Right forelimb (tissue), 1 donor: ENCODE measurements at regions not wholly inside any gene's neighbourhood (a gene's known extent, or its start where the extent isn't known, plus 50 kb on each side); places are given as distances from the start of the nearest gene placed in this dataset.

ENCODE experiments used
- DNase-seq: peaks from one replicate; pipeline ENCODE4 v3.0.0-alpha.2; 2018

DNA sequence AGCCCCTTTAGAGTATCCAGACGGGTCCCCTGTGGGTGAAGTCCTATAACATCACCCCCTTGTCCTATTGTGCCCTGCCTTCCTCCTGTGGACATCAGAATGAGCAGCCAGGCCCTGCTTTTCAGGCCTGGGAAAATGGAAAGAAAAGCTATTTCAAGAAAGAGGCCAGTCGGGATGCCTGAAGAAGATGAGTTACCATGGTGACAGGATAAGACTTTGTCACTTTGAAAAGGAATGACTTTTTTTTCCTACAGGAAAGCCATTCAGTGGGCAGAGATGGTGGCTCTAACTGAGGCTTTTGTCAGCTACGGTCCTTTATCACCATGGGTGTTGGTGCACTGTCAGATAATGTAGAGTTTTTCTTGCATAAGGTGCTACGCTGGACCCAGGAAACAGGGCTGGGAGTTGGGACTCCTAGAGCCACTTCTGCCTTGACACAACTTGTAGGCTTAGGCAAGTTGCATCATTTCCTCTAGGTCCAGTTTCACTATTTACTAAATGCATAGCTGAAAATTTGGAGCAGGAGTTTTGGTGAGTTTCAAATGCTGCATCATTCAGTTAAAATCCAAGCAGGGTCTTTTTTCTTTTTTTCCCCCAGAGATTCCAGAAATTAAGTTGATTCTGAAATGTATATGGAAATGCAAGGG is 179.0 kb upstream of the ADRA1D start:
- no peak for DNase-seq

- DNase-seq, result no peak
These were observed 169.1 kb upstream of the ADRA1D start for GRCh38 chr20:4418141-4418540.

DNA sequence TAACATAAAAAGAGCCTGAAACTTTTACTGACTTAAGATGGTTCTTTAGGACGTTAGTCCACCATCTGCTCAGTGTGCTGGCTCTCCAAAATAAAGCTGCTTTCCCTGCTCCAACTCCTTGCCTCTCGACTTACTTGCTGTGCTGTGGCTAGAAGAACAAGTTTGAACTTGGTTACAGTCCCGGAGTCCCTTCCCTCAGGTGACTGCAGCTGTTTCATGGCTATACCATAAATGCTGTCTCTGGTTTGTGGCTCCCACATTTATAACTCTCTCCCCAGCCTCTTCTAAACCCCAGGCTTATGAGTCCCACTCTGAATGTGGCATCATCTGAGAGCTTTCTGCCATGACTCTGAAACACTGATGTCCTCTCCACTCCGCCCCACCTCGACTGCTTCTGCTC is 166.2 kb upstream of the ADRA1D start:
- no peak for DNase-seq

- DNase-seq, result no peak
These were observed 164.4 kb upstream of the ADRA1D start for GRCh38 chr20:4413314-4414049.

DNA sequence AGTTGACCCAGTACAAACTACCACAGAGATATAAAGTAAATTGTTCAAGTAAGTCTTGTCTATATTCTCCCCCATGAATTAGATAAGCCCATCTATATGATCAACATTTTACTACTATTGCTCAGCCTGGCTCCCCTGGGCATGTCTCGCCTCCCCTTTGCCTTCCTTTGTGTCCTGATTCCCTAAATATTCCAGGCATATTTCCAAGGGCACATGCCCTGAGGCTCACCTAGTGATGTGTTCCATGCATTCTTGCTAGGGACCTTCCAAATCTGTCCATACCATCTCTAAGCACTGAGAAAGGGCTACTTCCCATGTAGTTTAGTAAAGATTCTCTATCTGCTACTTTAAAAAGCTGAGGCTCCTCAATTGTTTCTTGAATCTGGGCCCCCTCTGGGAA is 163.1 kb upstream of the ADRA1D start:
- no peak for DNase-seq

DNA sequence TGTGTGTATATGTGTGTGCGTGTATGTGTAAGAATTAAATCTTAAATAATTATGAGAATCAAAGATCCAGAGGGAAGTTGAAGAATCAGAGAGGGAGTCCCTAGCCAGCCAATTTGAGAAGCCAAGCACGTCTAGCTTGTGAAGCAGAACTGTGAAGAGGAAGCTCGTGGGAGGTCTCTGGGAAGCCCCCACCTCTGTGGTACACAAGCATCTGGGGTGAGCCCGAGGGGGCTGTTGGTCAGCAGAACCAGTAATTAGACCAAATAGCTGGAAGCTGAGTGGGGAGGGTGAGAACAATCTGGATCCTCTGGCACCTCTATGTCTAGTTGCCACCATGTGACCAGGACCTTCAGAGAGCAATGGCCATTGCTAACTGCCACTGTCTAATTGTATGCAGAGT is 162.7 kb upstream of the ADRA1D start:
- no peak for DNase-seq

GRCh38 chr20:4406627-4407026 is 157.5 kb upstream of the ADRA1D start:
- no peak for DNase-seq

GRCh38 chr20:4401601-4402000 is 152.5 kb upstream of the ADRA1D start:
- DNase-seq, result no peak

DNA sequence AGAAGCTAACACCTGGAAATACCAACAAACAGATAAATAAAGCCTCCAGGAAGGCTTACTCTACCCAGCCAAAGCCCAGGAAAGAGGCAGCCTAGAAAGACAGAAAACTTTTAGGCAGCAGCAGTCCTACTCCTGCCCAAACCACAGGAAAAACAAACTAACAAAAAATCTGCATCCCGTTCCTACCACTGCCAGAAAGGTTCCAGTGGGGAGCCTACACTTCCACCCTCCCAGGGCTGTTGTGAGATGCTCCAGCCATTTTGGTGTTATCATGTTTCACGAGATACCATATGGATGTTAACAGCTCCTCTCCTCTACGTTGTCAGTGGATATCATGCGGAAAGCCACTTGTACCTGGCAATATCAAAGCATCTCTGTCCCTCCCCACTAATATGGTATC is 135.9 kb upstream of the ADRA1D start:
- no peak for DNase-seq

- no peak for DNase-seq
These were observed 134.9 kb upstream of the ADRA1D start for GRCh38 chr20:4383961-4384360.

- DNase-seq, result peak; percentile 75
These were observed 126.8 kb upstream of the ADRA1D start for GRCh38 chr20:4375881-4376280.

DNA sequence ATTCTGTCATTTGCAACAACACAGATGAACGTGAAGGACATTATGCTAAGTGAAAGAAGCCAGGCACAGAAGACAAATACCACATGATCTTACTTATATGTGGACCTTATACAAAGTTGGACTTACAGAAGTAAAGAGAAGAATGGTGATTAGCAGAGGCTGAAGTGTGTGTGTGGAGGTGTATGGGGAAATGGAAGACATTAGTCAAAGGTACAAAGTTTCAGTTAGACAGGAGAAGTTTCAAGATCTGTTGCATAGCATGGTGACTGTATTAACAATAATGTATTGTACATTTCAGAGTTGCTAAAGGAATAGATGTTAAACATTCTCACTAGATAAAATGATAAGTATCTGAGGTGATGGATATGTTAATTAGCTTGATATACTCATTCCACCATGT is 124.4 kb upstream of the ADRA1D start:
- no peak for DNase-seq

DNA sequence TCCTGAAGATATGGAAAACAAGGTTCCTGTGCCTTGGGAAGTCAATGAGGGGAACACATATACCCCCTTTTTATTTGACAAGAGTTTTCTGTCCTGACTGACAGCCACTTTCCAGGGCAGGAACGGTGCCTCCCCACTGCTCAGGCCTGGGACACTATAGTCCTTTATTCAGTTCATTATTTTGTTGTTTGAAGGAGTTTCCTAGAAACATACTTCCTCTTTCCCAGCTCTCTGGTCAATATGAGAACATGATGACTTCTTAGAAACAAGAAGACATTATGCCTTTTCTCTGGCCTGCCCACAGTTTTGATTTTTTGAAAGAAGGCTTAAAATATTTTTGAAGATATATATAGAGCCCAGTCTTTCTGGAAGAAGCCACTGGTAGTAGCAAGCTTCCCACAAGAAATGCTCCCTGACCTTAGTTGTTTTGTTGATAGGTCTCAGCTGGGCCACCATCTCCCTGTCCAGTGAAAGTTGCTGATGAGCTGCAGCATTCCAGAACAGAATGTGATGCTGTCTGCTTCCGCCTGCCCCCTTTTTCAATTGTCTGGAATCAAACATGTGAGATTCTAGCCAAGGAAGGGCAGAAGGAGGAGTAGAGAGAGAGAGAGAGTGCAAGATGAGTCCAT is 122.7 kb upstream of the ADRA1D start:
- no peak for DNase-seq

- DNase-seq, result no peak
These were observed 121.8 kb upstream of the ADRA1D start for GRCh38 chr20:4370851-4371250.

DNA sequence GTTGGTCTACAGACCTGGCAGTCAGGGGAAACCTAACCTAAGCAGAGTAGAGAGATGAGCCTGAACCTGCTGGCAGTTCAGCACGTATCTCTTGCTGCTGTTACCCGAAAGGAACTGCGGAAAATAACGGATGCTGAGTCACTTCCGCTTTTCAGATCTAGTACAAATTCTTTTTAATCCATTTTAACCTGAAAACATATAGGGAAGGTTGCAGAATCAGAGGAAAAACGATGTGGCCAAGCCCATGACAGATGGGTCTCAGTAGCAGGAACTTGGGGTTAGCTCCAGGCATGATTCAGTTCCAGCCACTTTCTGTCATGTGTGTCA is 120.7 kb upstream of the ADRA1D start:
- DNase-seq, result no peak

DNA sequence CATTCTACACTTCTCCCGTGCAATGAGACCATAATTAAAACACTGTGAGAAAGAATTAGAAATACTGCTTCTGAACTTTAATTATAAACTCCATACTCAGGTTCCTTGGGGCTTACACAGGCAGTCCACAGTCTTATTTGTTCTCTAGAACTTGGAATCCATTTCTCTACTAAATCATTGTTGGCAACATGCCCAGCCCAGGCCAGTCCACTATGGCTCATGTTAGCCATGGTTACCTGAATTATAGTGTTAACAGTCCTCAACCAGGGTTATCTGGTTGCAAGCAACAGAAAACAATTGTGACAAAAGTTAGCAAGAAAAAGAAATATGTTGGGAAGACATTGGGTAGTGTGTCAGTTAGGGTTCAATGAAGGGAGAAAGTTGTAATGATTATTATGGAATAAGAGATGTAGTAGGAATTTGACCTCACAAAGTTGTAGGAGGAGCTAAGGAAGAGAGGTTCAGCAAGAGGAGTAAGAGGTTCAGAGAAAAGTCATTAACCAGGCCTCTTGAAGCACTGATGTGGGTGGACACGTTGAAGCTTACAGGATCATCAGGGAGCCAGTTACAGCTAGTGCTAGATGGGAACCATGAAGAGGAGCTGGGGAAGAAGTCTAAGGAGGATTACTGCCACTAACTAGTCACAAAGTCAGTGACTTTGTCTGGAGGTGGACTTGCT is 120.2 kb upstream of the ADRA1D start:
- DNase-seq, result no peak

DNA sequence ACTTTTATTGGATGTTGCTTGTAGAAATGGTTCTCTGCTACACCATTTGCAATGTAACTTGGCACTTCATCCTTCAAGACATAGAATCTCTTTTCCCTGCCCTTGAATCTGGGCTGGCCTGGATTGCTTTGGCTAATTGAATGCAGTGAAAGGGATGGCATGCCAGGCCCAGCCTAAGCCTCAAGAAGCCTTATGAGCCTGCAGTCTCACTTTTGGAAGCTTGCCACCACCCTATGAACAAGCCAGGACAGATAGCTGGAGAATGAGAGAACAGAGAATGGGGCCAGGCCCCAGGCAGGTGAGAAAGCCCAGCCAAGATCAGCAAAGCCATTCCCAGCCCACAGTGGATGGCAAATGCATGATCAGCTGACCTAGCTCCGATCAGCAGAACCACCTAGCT is 117.0 kb upstream of the ADRA1D start:
- DNase-seq, result no peak

DNA sequence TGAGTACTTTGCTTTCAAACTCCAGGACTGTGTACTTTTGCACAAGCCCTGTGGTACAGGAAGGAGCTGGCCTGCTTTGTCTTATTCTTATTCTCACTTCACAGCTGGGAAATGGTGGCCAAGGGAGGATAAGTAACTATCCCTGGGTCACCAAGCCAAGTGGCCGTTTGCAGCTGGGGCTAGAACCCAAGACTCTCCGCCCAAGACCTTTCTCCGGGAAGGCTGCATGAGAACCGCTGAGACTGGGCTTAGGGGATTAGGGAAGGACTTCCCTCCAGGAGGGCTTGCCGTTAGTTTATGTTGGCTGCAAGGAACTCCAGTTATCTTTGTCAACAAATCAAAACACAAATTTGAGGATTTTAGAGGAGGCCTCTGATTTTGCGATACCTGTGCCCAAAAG is 109.5 kb upstream of the ADRA1D start:
- no peak for DNase-seq

DNA sequence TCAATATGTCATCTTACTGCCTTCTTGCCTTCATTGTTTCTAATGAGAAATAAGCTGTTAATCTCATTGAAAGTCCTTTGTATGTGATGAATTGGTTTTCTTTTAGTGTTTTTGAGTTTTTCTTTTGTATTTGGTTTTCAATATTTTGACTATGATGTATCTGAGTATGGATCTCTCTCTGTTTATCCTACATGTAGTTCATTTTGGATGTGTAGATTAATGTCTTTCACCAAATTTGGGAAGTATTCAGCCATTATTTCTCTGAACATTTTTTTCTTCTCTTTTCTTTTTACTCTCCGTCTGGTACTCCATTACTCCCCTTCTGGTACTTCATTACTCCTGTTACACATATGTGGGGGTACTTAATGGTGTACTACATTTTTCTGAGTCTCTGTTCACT is 103.3 kb upstream of the ADRA1D start:
- DNase-seq, result no peak

- no peak for DNase-seq
These were observed 101.0 kb upstream of the ADRA1D start for GRCh38 chr20:4350096-4350495.

DNA sequence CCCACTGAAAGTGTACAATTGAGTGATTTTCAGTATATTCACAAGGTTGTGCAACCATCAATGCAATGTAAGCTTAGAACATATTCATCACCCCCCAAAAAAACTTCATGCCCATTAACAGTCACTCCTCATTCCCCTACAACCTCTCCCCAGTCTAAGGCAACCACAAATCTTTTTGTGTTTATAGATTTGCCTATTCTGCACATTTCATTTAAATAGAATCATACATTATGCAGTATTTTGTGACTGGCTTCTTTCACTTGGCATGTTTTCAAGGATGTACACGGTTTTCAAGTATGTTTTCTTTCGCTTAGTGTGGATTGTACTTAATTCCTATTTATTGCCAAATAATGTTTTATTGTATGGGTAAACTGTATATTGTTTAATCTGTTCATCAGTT is 95.6 kb upstream of the ADRA1D start:
- DNase-seq, result no peak

GRCh38 chr20:4342609-4343008 is 93.5 kb upstream of the ADRA1D start:
- no peak for DNase-seq

DNA sequence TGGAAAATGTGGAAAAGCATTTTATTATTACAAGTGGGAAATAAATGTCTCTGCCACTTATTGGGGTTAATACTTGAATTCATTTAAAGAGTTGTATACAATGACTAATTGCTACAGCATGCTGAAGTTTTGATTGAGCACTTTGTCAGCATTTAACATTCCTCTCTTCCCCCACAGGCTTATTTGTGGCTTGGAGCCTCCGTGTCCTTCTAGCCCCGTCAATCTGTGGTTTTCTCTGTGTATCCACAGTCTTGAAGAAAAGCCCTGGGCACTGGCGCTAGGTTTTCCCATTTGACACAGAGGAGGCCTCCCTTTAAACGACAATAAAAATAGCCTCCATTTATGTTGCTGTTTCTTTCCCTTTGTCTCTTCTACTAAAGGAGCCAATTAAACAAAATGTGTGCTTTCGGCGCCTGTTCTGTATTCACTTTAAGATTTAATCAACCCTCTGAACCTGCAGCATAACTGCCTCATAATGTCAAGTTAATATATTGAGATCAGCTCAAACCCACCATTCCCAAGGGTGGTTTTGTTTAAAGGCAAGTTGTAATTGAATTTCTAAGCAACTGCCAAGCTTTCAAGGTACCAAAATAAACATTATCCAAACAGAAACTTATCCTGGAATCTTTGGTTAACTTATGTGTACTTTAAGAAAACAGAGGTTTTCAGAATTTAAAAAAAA is 92.9 kb upstream of the ADRA1D start:
- DNase-seq, result no peak
